Activated B cell treated with CpG ODN at 0.5 μM for 24 hours (primary cell): ENCODE measurements at regions not wholly inside any gene's neighbourhood (a gene's known extent, or its start where the extent isn't known, plus 50 kb on each side); places are given as distances from the start of the nearest gene placed in this dataset.

Experiments used
- ATAC-seq: fragments of 200-7000 bp; cut with Tn5 transposase; one replicate; pipeline ENCODE4 v1.10.0; 2021; ENCODE audit warnings: low read depth, mild to moderate bottlenecking, moderate library complexity
- CTCF ChIA-PET: fragments of 350-600 bp; sonication (Branson Sonifier 250); formaldehyde crosslinking; loops from one replicate; lab custom pipeline; 2021; ENCODE audit warnings: antibody characterized with exemption; lab: Charles Lee
- POLR2A ChIA-PET: fragments of 350-600 bp; sonication (Branson Sonifier 250); formaldehyde crosslinking; loops from one replicate; lab custom pipeline; 2021; ENCODE audit warnings: antibody characterized with exemption; lab: Charles Lee
- DNase-seq: peaks from one replicate; pipeline ENCODE4 v3.0.0; 2022
- H3K27ac Mint-ChIP-seq: one replicate; pipeline ENCODE4 v1.8.0; 2020; ENCODE audit warnings: mixed read lengths
- H3K27me3 Mint-ChIP-seq: one replicate; pipeline ENCODE4 v1.8.0; 2021; ENCODE audit warnings: mixed read lengths
- H3K36me3 Mint-ChIP-seq: one replicate; pipeline ENCODE4 v1.8.0; 2021; ENCODE audit warnings: low read depth, mixed read lengths
- H3K4me1 Mint-ChIP-seq: one replicate; pipeline ENCODE4 v1.8.0; 2021; ENCODE audit warnings: mixed read lengths
- H3K4me3 Mint-ChIP-seq: one replicate; pipeline ENCODE4 v1.8.0; 2020; ENCODE audit warnings: mild to moderate bottlenecking, mixed read lengths
- H3K9me3 Mint-ChIP-seq: one replicate; pipeline ENCODE4 v1.8.0; 2020; ENCODE audit warnings: mixed read lengths
- CTCF ChIP-seq: fragments of 200-600 bp; IDR thresholded peaks from one replicate; pipeline ENCODE4 v1.8.0; 2022; ENCODE audit warnings: antibody characterized with exemption, mild to moderate bottlenecking
- intact Hi-C: fragments of 100-400 bp; cut with micrococcal nuclease; formaldehyde crosslinking; loops from one replicate; pipeline ENCODE4 v1.15.1; 2024

GRCh38 chr5:86671536-86671935, 53.8 kb downstream of the COX7C start:
- TF ChIP-seq CTCF: no peak
- no peaks in the 10 kb centered on the region for H3K36me3 Mint-ChIP-seq
- intact Hi-C loops: no loop called here
- ChIA-PET CTCF (no interaction called here), POLR2A (no interaction called here)
- H3K27ac Mint-ChIP-seq: no peak overlapping the region
- peaks cover 5% of the 10 kb centered on the region for H3K27me3 Mint-ChIP-seq
- H3K4me1 Mint-ChIP-seq: no peaks in the 10 kb centered on the region
- no peak overlapping the region for H3K4me3 Mint-ChIP-seq
- DNase-seq: no peak
- ATAC-seq: no peak
- no peaks in the 10 kb centered on the region for H3K9me3 Mint-ChIP-seq

GRCh38 chr5:86674069-86674468, 56.3 kb downstream of the COX7C start:
- no peaks in the 10 kb centered on the region for H3K36me3 Mint-ChIP-seq
- DNase-seq (no peak), ATAC-seq (no peak)
- ChIA-PET CTCF (no interaction called here), POLR2A (no interaction called here)
- no peak overlapping the region for H3K4me3 Mint-ChIP-seq
- H3K27ac Mint-ChIP-seq: no peak overlapping the region
- H3K9me3 Mint-ChIP-seq: no peaks in the 10 kb centered on the region
- TF ChIP-seq CTCF: no peak
- intact Hi-C loops: no loop called here
- H3K27me3 Mint-ChIP-seq: peaks cover 5% of the 10 kb centered on the region
- no peaks in the 10 kb centered on the region for H3K4me1 Mint-ChIP-seq

GRCh38 chr5:86675311-86675710, 57.6 kb downstream of the COX7C start:
- H3K27me3 Mint-ChIP-seq: peaks cover 3% of the 10 kb centered on the region
- CTCF ChIA-PET: no interaction called here
- intact Hi-C loops: no loop called here
- H3K4me1 Mint-ChIP-seq: no peaks in the 10 kb centered on the region
- TF ChIP-seq CTCF: no peak
- H3K36me3 Mint-ChIP-seq: no peaks in the 10 kb centered on the region
- ATAC-seq: no peak
- no peak overlapping the region for H3K27ac Mint-ChIP-seq
- H3K9me3 Mint-ChIP-seq: no peaks in the 10 kb centered on the region
- no peak for DNase-seq
- POLR2A ChIA-PET: no interaction called here
- no peak overlapping the region for H3K4me3 Mint-ChIP-seq

GRCh38 chr5:86679529-86679928, 61.8 kb downstream of the COX7C start:
- no peaks in the 10 kb centered on the region for H3K27me3 Mint-ChIP-seq
- CTCF ChIA-PET: no interaction called here
- H3K4me1 Mint-ChIP-seq: no peaks in the 10 kb centered on the region
- no peak for TF ChIP-seq CTCF
- H3K36me3 Mint-ChIP-seq: no peaks in the 10 kb centered on the region
- H3K9me3 Mint-ChIP-seq: no peaks in the 10 kb centered on the region
- POLR2A ChIA-PET: no interaction called here
- peak; percentile 40 for ATAC-seq
- H3K27ac Mint-ChIP-seq: no peak overlapping the region
- no peak overlapping the region for H3K4me3 Mint-ChIP-seq
- DNase-seq: no peak
- intact Hi-C loops: no loop called here

GRCh38 chr5:86679949-86680348, 62.2 kb downstream of the COX7C start:
- Mint-ChIP-seq H3K9me3 (no peaks in the 10 kb centered on the region), H3K27ac (no peak overlapping the region), H3K27me3 (no peaks in the 10 kb centered on the region), H3K4me1 (no peaks in the 10 kb centered on the region), H3K4me3 (no peak overlapping the region), H3K36me3 (no peaks in the 10 kb centered on the region)
- ATAC-seq (no peak), DNase-seq (no peak)
- intact Hi-C loops: no loop called here
- POLR2A ChIA-PET: no interaction called here
- CTCF ChIA-PET: no interaction called here
- TF ChIP-seq CTCF: no peak
